HEK293 (cell line): ENCODE measurements at regions not wholly inside any gene's neighbourhood (a gene's known extent, or its start where the extent isn't known, plus 50 kb on each side); places are given as distances from the start of the nearest gene placed in this dataset.
A peak's percentile ranks its signal among the peaks of the same experiment; 100 is the strongest.

ENCODE experiments used
- CTCF ChIA-PET: fragments of 350-600 bp; formaldehyde crosslinking; extraction: SDS; loops from one replicate; lab custom pipeline; 2021; ENCODE audit warnings: antibody characterized with exemption; lab: Yijun Ruan, JAX
- POLR2A ChIA-PET: fragments of 300-600 bp; formaldehyde crosslinking; extraction: SDS; loops from one replicate; lab custom pipeline; 2020; ENCODE audit warnings: antibody characterized with exemption, inconsistent platforms; lab: Yijun Ruan, JAX
- H3K27ac ChIP-seq: fragments of 200-500 bp; sonication (Bioruptor generic); 2 replicates; pipeline ENCODE4 v1.5.1; 2014; ENCODE audit warnings: low read depth, low read length, control low read depth, inconsistent platforms; ENCODE audit errors: extremely low read depth
- H3K36me3 ChIP-seq, 2 experiments: fragments of 200-500 bp in 1 of 2; sonication (Bioruptor generic) in 1 of 2; 1 replicate in 1 of 2; 2 replicates in 1 of 2; pipeline ENCODE4 v1.5.1; 2014 to 2017; ENCODE audit warnings: inconsistent platforms in 2 of 2, low read length in 2 of 2; ENCODE audit not compliant: control insufficient read depth in 2 of 2, insufficient read depth in 1 of 2
- H3K4me1 ChIP-seq: fragments of 200-500 bp; sonication (Bioruptor generic); 2 replicates; pipeline ENCODE4 v1.5.1; 2014; ENCODE audit warnings: mild to moderate bottlenecking, low read length, inconsistent platforms; ENCODE audit not compliant: control insufficient read depth, insufficient read depth
- H3K4me3 ChIP-seq: 2 replicates; pipeline ENCODE4 v1.5.1; 2011; ENCODE audit warnings: low read depth, mild to moderate bottlenecking, control low read depth, low read length, moderate library complexity
- H3K9me3 ChIP-seq: fragments of 200-500 bp; sonication (Bioruptor generic); 2 replicates; pipeline ENCODE4 v1.5.1; 2014; ENCODE audit warnings: low read depth, low read length, inconsistent platforms; ENCODE audit not compliant: control insufficient read depth, insufficient read depth
- HOXA7 ChIP-seq: sonication (generic); formaldehyde crosslinking; IDR thresholded peaks from 2 replicates; pipeline ENCODE4 v1.8.1; 2022; ENCODE audit warnings: missing genetic modification reagents, borderline replicate concordance
- INSM2 ChIP-seq: fragments of 450-650 bp; formaldehyde crosslinking; IDR thresholded peaks from 2 replicates; pipeline ENCODE4 v1.5.1; 2016; ENCODE audit warnings: missing biosample characterization, missing genetic modification characterization
- PRDM6 ChIP-seq: fragments of 450-650 bp; formaldehyde crosslinking; IDR thresholded peaks from 2 replicates; pipeline ENCODE4 v1.5.1; 2017; ENCODE audit warnings: missing biosample characterization, missing genetic modification characterization
- SETDB1 ChIP-seq: IDR thresholded peaks from one replicate; pipeline ENCODE4 v1.6.1; 2017; ENCODE audit warnings: mild to moderate bottlenecking, low read length, moderate library complexity, mixed read lengths; ENCODE audit not compliant: insufficient read length
- SP3 ChIP-seq: fragments of 450-650 bp; formaldehyde crosslinking; IDR thresholded peaks from 2 replicates; pipeline ENCODE4 v1.5.1; 2016; ENCODE audit warnings: missing biosample characterization, missing genetic modification characterization
- ZBTB1 ChIP-seq: fragments of 450-650 bp; formaldehyde crosslinking; IDR thresholded peaks from 2 replicates; pipeline ENCODE4 v1.5.1; 2016; ENCODE audit warnings: missing biosample characterization, missing genetic modification characterization
- ZBTB20 ChIP-seq: fragments of 450-650 bp; formaldehyde crosslinking; IDR thresholded peaks from 2 replicates; pipeline ENCODE4 v1.5.1; 2016; ENCODE audit warnings: missing biosample characterization, missing genetic modification characterization
- ZFP69B ChIP-seq: fragments of 450-650 bp; formaldehyde crosslinking; IDR thresholded peaks from 2 replicates; pipeline ENCODE4 v1.5.1; 2016; ENCODE audit warnings: missing biosample characterization, missing genetic modification characterization
- ZIC2 ChIP-seq: fragments of 450-650 bp; formaldehyde crosslinking; IDR thresholded peaks from 2 replicates; pipeline ENCODE4 v1.5.1; 2016; ENCODE audit warnings: missing biosample characterization, missing genetic modification characterization
- ZNF19 ChIP-seq: fragments of 450-650 bp; formaldehyde crosslinking; IDR thresholded peaks from 2 replicates; pipeline ENCODE4; 2016; ENCODE audit warnings: missing biosample characterization, missing genetic modification characterization, low read depth
- ZNF2 ChIP-seq: fragments of 450-650 bp; formaldehyde crosslinking; IDR thresholded peaks from 2 replicates; pipeline ENCODE4 v1.5.1; 2016; ENCODE audit warnings: missing biosample characterization, missing genetic modification characterization
- ZNF248 ChIP-seq: fragments of 450-650 bp; formaldehyde crosslinking; IDR thresholded peaks from 2 replicates; pipeline ENCODE4 v1.5.1; 2017; ENCODE audit warnings: missing biosample characterization, missing genetic modification characterization
- ZNF335 ChIP-seq: fragments of 450-650 bp; formaldehyde crosslinking; conservative IDR thresholded peaks from 2 replicates; pipeline ENCODE4 v1.5.1; 2016; ENCODE audit warnings: missing biosample characterization, missing genetic modification characterization
- ZNF488 ChIP-seq: fragments of 450-650 bp; formaldehyde crosslinking; IDR thresholded peaks from 2 replicates; pipeline ENCODE4 v1.5.1; 2016; ENCODE audit warnings: missing biosample characterization, missing genetic modification characterization
- ZNF645 ChIP-seq: fragments of 450-650 bp; formaldehyde crosslinking; IDR thresholded peaks from 2 replicates; pipeline ENCODE4; 2016; ENCODE audit warnings: missing biosample characterization, missing genetic modification characterization
- ZSCAN4 ChIP-seq: fragments of 450-650 bp; formaldehyde crosslinking; IDR thresholded peaks from 2 replicates; pipeline ENCODE4 v1.5.1; 2017; ENCODE audit warnings: missing biosample characterization, missing genetic modification characterization
- TF ChIP-seq, protein P1 (sequence below): fragments of 450-650 bp; formaldehyde crosslinking; IDR thresholded peaks from 2 replicates; pipeline ENCODE4 v1.5.1; 2017; ENCODE audit warnings: missing biosample characterization, mild to moderate bottlenecking, missing genetic modification characterization, moderate library complexity
- TF ChIP-seq, protein P2 (sequence below): fragments of 450-650 bp; formaldehyde crosslinking; IDR thresholded peaks from 2 replicates; pipeline ENCODE4 v1.5.1; 2017; ENCODE audit warnings: missing biosample characterization, missing genetic modification characterization

DNA sequence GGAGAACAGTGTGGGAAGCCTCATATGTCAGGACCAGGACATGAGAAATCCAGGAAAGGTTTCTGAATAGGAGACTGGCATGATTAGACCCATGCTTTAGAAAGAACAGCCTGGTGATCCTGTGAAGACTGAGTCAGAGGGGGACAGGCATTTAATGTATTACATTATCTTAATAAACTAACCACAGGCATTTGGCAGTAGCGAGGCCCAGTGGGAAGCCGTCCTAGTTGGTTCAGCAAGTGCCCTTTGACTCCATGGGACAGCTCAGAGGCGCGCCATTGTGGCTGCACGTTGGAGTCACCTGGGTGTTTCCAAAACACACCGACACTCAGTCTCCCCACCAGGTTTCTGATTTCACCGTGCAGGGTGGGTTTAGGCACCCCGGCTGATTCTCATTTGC lies 90.5 kb upstream of the DGKG start:
- H3K4me3 ChIP-seq, result no peak overlapping the region
- no peaks in the 10 kb centered on the region for H3K36me3 ChIP-seq
- no peaks in the 10 kb centered on the region for H3K9me3 ChIP-seq
- no peak overlapping the region for H3K27ac ChIP-seq
- no peaks in the 10 kb centered on the region for H3K4me1 ChIP-seq
- peak; percentile 64 for TF ChIP-seq ZIC2 (tag by site-specific recombination)
- peak; percentile 40; the same call in 1 of the 2 replicates for TF ChIP-seq ZNF335 (tag by site-specific recombination)
- no peak for TF ChIP-seq INSM2 (tag by site-specific recombination)
- ChIA-PET CTCF (interaction anchor here (0.7 kb wide), 1 partner anchor 469 kb away, joined by 3 read pairs; no protein-coding TSS in a partner anchor), POLR2A (no interaction called here)

DNA sequence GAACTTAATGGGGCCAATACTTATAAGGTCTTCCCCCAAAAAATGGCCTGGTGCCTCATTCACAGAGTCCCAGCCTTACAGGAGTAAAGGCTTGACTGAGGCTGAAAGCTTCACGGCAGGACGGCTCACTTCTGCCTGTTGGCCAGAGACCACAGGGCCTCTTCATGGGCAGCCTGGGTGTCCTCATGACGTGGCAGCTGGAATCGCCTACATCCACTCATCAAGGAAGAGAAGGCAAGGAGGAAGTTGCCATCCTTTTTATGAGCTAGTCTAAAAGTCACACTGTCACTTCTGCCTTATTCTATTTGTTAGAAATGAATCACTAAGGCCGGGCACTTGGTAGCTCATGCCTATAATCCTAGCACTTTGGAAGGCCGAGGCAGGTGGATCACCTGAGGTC lies 89.3 kb upstream of the DGKG start:
- POLR2A ChIA-PET, result no interaction called here
- H3K4me1 ChIP-seq, result no peaks in the 10 kb centered on the region
- CTCF ChIA-PET, result no interaction called here

More for the DNA sequence above, 89.3 kb upstream of the DGKG start:
- Histone ChIP-seq H3K36me3 (no peaks in the 10 kb centered on the region), H3K27ac (no peak overlapping the region), H3K9me3 (no peaks in the 10 kb centered on the region), H3K4me3 (no peak overlapping the region)
- TF ChIP-seq, protein P1, sequence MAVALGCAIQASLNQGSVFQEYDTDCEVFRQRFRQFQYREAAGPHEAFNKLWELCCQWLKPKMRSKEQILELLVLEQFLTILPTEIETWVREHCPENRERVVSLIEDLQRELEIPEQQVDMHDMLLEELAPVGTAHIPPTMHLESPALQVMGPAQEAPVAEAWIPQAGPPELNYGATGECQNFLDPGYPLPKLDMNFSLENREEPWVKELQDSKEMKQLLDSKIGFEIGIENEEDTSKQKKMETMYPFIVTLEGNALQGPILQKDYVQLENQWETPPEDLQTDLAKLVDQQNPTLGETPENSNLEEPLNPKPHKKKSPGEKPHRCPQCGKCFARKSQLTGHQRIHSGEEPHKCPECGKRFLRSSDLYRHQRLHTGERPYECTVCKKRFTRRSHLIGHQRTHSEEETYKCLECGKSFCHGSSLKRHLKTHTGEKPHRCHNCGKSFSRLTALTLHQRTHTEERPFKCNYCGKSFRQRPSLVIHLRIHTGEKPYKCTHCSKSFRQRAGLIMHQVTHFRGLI (tag by site-specific recombination), result no peak
- TF ChIP-seq ZNF488 (tag by site-specific recombination) (no peak), SP3 (tag by site-specific recombination) (no peak), ZNF19 (tag by site-specific recombination) (no peak), ZNF645 (no peak), SETDB1 (no peak), ZBTB20 (tag by site-specific recombination) (no peak), ZNF2 (tag by site-specific recombination) (no peak), ZNF248 (tag by site-specific recombination) (no peak), HOXA7 (CRISPR knock-in tag) (no peak), ZFP69B (no peak), ZBTB1 (no peak), ZSCAN4 (tag by site-specific recombination) (no peak), PRDM6 (tag by site-specific recombination) (no peak)
- TF ChIP-seq, protein P2, sequence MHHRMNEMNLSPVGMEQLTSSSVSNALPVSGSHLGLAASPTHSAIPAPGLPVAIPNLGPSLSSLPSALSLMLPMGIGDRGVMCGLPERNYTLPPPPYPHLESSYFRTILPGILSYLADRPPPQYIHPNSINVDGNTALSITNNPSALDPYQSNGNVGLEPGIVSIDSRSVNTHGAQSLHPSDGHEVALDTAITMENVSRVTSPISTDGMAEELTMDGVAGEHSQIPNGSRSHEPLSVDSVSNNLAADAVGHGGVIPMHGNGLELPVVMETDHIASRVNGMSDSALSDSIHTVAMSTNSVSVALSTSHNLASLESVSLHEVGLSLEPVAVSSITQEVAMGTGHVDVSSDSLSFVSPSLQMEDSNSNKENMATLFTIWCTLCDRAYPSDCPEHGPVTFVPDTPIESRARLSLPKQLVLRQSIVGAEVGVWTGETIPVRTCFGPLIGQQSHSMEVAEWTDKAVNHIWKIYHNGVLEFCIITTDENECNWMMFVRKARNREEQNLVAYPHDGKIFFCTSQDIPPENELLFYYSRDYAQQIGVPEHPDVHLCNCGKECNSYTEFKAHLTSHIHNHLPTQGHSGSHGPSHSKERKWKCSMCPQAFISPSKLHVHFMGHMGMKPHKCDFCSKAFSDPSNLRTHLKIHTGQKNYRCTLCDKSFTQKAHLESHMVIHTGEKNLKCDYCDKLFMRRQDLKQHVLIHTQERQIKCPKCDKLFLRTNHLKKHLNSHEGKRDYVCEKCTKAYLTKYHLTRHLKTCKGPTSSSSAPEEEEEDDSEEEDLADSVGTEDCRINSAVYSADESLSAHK (tag by site-specific recombination), result no peak
